ENCODE measurements at regions not wholly inside any gene's neighbourhood (a gene's known extent, or its start where the extent isn't known, plus 50 kb on each side); places are given as distances from the start of the nearest gene placed in this dataset.

DNA sequence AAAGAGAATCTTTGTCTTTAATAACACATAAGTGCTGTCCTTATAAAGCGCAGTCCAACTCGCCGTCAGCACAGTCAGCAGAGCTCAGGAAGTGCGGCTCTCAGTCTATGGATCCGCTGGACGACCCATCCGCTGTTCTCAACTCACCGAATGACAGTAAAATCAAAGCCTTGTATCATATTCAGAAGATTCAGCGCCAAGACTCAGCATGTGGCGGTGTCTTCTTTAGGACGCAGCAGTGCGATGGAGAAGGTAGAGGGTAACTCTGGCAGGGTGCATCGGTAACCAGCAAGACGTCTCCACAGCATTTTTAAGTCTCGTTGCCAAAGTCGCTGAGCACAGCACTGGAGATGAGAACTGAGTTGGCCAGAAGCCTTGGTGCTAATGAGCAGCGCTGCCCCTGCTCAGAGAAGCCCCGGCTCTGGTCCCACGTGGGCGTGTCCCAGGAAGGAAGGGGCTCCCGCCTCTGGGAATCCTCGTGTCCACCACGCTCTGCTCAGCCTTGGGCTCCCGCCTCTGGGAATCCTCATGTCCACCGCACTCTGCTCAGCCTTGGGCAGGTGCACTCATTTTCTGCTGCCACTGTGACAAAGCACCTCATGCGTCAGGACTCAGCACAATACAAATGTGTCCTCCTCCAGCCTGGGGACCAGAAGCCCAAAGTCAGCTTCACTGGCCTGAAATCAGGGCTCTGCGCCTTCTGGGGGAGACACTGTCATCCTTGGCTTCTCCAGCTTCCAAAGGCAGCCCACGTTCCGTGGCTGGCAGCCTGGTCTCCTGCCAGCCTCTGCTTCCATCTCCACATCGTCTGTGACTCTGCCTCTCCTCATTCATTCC is 238.0 kb upstream of the SALL3 start:
- TF ChIP-seq, protein P1, sequence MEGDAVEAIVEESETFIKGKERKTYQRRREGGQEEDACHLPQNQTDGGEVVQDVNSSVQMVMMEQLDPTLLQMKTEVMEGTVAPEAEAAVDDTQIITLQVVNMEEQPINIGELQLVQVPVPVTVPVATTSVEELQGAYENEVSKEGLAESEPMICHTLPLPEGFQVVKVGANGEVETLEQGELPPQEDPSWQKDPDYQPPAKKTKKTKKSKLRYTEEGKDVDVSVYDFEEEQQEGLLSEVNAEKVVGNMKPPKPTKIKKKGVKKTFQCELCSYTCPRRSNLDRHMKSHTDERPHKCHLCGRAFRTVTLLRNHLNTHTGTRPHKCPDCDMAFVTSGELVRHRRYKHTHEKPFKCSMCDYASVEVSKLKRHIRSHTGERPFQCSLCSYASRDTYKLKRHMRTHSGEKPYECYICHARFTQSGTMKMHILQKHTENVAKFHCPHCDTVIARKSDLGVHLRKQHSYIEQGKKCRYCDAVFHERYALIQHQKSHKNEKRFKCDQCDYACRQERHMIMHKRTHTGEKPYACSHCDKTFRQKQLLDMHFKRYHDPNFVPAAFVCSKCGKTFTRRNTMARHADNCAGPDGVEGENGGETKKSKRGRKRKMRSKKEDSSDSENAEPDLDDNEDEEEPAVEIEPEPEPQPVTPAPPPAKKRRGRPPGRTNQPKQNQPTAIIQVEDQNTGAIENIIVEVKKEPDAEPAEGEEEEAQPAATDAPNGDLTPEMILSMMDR (conservative IDR thresholded peaks at IDR 0.05; ENCODE audit: low read depth, low read length): no peak
- TF ChIP-seq EZH2 (IDR thresholded peaks at IDR 0.05; ENCODE audit: borderline replicate concordance, low read depth, low read length, poor library complexity, severe bottlenecking): no peak
- ChIA-PET CTCF (no interaction called here), POLR2A (ENCODE audit: low non-redundant PET) (no interaction called here)
- peak; percentile 1 for DNase-seq (ENCODE audit: low spot score)
- intact Hi-C loops (cut with micrococcal nuclease; ENCODE audit: unreplicated experiment): no loop called here
- Histone ChIP-seq H3K36me3 (ENCODE audit: insufficient read depth, low read length, poor library complexity, severe bottlenecking) (no peaks in the 10 kb centered on the region), H3K4me3 (ENCODE audit: low read depth, low read length, poor library complexity, severe bottlenecking) (no peak overlapping the region), H3K9me3 (ENCODE audit: low read depth, low read length, poor library complexity, severe bottlenecking) (no peaks in the 10 kb centered on the region), H3K27me3 (replicated peaks; ENCODE audit: insufficient read depth, low read depth, low read length, poor library complexity) (no peaks in the 10 kb centered on the region), H3K27ac (ENCODE audit: low read depth, low read length, poor library complexity, severe bottlenecking) (no peak overlapping the region), H3K4me1 (ENCODE audit: insufficient read depth, low read length, poor library complexity, severe bottlenecking) (no peaks in the 10 kb centered on the region)
- BruUV-seq (replicated peaks): no TSS peak

DNA sequence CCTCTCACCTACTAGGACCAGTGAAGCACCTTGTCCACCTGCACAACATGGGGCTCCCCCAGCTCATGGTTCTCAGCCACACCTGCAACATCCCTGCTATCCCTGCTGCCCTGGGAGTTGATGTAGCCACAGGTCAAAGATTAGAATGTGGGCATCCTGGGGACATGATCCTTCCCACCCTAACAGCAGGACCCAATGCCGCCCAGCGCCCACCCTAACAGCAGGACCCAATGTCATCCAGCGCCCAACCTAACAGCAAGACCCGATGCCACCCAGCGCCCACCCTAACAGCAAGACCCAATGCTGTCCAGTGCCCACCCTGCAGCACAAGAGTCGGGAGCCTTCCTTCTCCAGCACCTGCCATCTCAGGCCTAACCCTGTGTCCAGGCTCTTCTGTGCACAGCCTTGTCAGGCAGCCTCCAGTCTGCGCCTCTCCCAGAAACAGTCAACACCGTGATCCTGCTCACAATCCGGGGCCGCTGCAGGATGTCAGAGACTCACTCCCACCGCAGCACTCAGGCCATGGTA is 237.3 kb upstream of the SALL3 start:
- no peak for DNase-seq (ENCODE audit: low spot score)
- ChIA-PET CTCF (no interaction called here), POLR2A (ENCODE audit: low non-redundant PET) (no interaction called here)
- BruUV-seq (replicated peaks): no TSS peak
- Histone ChIP-seq H3K27me3 (replicated peaks; ENCODE audit: insufficient read depth, low read depth, low read length, poor library complexity) (no peaks in the 10 kb centered on the region), H3K4me1 (ENCODE audit: insufficient read depth, low read length, poor library complexity, severe bottlenecking) (no peaks in the 10 kb centered on the region), H3K9me3 (ENCODE audit: low read depth, low read length, poor library complexity, severe bottlenecking) (no peaks in the 10 kb centered on the region), H3K27ac (ENCODE audit: low read depth, low read length, poor library complexity, severe bottlenecking) (no peak overlapping the region), H3K36me3 (ENCODE audit: insufficient read depth, low read length, poor library complexity, severe bottlenecking) (no peaks in the 10 kb centered on the region), H3K4me3 (ENCODE audit: low read depth, low read length, poor library complexity, severe bottlenecking) (no peak overlapping the region)
- intact Hi-C loops (cut with micrococcal nuclease; ENCODE audit: unreplicated experiment): no loop called here
- no peak for TF ChIP-seq EZH2 (IDR thresholded peaks at IDR 0.05; ENCODE audit: borderline replicate concordance, low read depth, low read length, poor library complexity, severe bottlenecking)
- TF ChIP-seq, protein P1 (conservative IDR thresholded peaks at IDR 0.05; ENCODE audit: low read depth, low read length): no peak

GRCh38 chr18:78743078-78743477 is 236.5 kb upstream of the SALL3 start:
- BruUV-seq (replicated peaks): no TSS peak
- Histone ChIP-seq H3K4me1 (ENCODE audit: insufficient read depth, low read length, poor library complexity, severe bottlenecking) (no peaks in the 10 kb centered on the region), H3K4me3 (ENCODE audit: low read depth, low read length, poor library complexity, severe bottlenecking) (no peak overlapping the region), H3K9me3 (ENCODE audit: low read depth, low read length, poor library complexity, severe bottlenecking) (no peaks in the 10 kb centered on the region), H3K27ac (ENCODE audit: low read depth, low read length, poor library complexity, severe bottlenecking) (no peak overlapping the region), H3K27me3 (replicated peaks; ENCODE audit: insufficient read depth, low read depth, low read length, poor library complexity) (no peaks in the 10 kb centered on the region), H3K36me3 (ENCODE audit: insufficient read depth, low read length, poor library complexity, severe bottlenecking) (no peaks in the 10 kb centered on the region)
- ChIA-PET CTCF (no interaction called here), POLR2A (ENCODE audit: low non-redundant PET) (no interaction called here)
- intact Hi-C loops (cut with micrococcal nuclease; ENCODE audit: unreplicated experiment): no loop called here
- DNase-seq (ENCODE audit: low spot score): no peak
- TF ChIP-seq, protein P1 (conservative IDR thresholded peaks at IDR 0.05; ENCODE audit: low read depth, low read length): no peak
- TF ChIP-seq EZH2 (IDR thresholded peaks at IDR 0.05; ENCODE audit: borderline replicate concordance, low read depth, low read length, poor library complexity, severe bottlenecking): no peak
